ENCODE measurements at regions not wholly inside any gene's neighbourhood (a gene's known extent, or its start where the extent isn't known, plus 50 kb on each side); places are given as distances from the start of the nearest gene placed in this dataset.

- TF ChIP-seq, protein P1, sequence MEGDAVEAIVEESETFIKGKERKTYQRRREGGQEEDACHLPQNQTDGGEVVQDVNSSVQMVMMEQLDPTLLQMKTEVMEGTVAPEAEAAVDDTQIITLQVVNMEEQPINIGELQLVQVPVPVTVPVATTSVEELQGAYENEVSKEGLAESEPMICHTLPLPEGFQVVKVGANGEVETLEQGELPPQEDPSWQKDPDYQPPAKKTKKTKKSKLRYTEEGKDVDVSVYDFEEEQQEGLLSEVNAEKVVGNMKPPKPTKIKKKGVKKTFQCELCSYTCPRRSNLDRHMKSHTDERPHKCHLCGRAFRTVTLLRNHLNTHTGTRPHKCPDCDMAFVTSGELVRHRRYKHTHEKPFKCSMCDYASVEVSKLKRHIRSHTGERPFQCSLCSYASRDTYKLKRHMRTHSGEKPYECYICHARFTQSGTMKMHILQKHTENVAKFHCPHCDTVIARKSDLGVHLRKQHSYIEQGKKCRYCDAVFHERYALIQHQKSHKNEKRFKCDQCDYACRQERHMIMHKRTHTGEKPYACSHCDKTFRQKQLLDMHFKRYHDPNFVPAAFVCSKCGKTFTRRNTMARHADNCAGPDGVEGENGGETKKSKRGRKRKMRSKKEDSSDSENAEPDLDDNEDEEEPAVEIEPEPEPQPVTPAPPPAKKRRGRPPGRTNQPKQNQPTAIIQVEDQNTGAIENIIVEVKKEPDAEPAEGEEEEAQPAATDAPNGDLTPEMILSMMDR (IDR thresholded peaks at IDR 0.05; ENCODE audit: low read length): no peak
- TF ChIP-seq EZH2 (IDR thresholded peaks at IDR 0.05; ENCODE audit: borderline replicate concordance, low read length): no peak
Measured at GRCh38 chr12:13503094-13503835, 306.7 kb downstream of the EMP1 start.

All from OCI-LY1 (cell line).